ENCODE measurements at regions not wholly inside any gene's neighbourhood (a gene's known extent, or its start where the extent isn't known, plus 50 kb on each side); places are given as distances from the start of the nearest gene placed in this dataset.

- no peak for TF ChIP-seq SIN3A (IDR thresholded peaks at IDR 0.05; ENCODE audit: low read depth)
- TF ChIP-seq MAX (IDR thresholded peaks at IDR 0.05), result no peak
- no peak for TF ChIP-seq ZNF274 (IDR thresholded peaks at IDR 0.05; ENCODE audit: low read depth, low read length)
- TF ChIP-seq POLR2A (IDR thresholded peaks at IDR 0.05; ENCODE audit: borderline replicate concordance, extremely low read depth, insufficient read depth, insufficient read length), result no peak
- TF ChIP-seq REST (IDR thresholded peaks at IDR 0.05; ENCODE audit: low read depth), result no peak
- no peak for TF ChIP-seq RAD21 (IDR thresholded peaks at IDR 0.05; ENCODE audit: low read depth)
- TF ChIP-seq CTCF (IDR thresholded peaks at IDR 0.05 in 2 of 3, conservative IDR thresholded peaks at IDR 0.05 in 1 of 3; ENCODE audit: borderline replicate concordance in 1 of 3, insufficient read depth in 1 of 3, low read depth in 2 of 3, low read length in 2 of 3), result no peak
- no peak for TF ChIP-seq EZH2 (IDR thresholded peaks at IDR 0.05)
Observed at GRCh38 chr1:173410133-173410793, 66.9 kb upstream of the PRDX6 start.
